H1 (cell line): ENCODE measurements at regions not wholly inside any gene's neighbourhood (a gene's known extent, or its start where the extent isn't known, plus 50 kb on each side); places are given as distances from the start of the nearest gene placed in this dataset.

Experiments used
- CTCF ChIP-seq, 3 experiments: IDR thresholded peaks; 1 replicate in 2 of 3; 2 replicates in 1 of 3; pipeline versions ENCODE4 v1.5.1 to v1.6.1; 2011; ENCODE audit warnings: low read length in 3 of 3, mild to moderate bottlenecking in 3 of 3, inconsistent platforms in 2 of 3, low read depth in 1 of 3, moderate library complexity in 1 of 3; ENCODE audit not compliant: insufficient read depth in 1 of 3; ENCODE audit errors: control extremely low read depth in 1 of 3
- EP300 ChIP-seq, 2 experiments: IDR thresholded peaks; 1 replicate in 1 of 2; 2 replicates in 1 of 2; pipeline ENCODE4 v1.6.1; 2011 to 2012; ENCODE audit warnings: low read depth in 2 of 2, low read length in 2 of 2, mild to moderate bottlenecking in 2 of 2, borderline replicate concordance in 1 of 2, inconsistent platforms in 1 of 2, moderate library complexity in 1 of 2
- EZH2 ChIP-seq: fragments of 200-600 bp; sonication (generic); IDR thresholded peaks from 2 replicates; pipeline ENCODE4 v1.7.1; 2012; ENCODE audit warnings: low read depth, mild to moderate bottlenecking, moderate library complexity, low read length, inconsistent platforms; ENCODE audit not compliant: severe bottlenecking
- GABPA ChIP-seq: IDR thresholded peaks from 2 replicates; pipeline ENCODE4 v1.6.1; 2011; ENCODE audit warnings: mild to moderate bottlenecking, low read length, moderate library complexity, borderline replicate concordance; ENCODE audit not compliant: insufficient read depth
- KDM1A ChIP-seq: fragments of 200-600, 300-600 bp; sonication (generic); IDR thresholded peaks from 2 replicates; pipeline ENCODE4 v1.7.1; 2016; ENCODE audit warnings: mild to moderate bottlenecking, low read length, borderline replicate concordance
- POLR2A ChIP-seq, 2 experiments: IDR thresholded peaks; 1 replicate in 1 of 2; 2 replicates in 1 of 2; pipeline ENCODE4 v1.6.1; 2011; ENCODE audit warnings: low read depth in 2 of 2, low read length in 2 of 2, mild to moderate bottlenecking in 2 of 2; ENCODE audit errors: control extremely low read depth in 1 of 2
- POLR2AphosphoS5 ChIP-seq: IDR thresholded peaks from 2 replicates; pipeline ENCODE4 v1.6.1; 2011; ENCODE audit warnings: low read depth, low read length
- RAD21 ChIP-seq, 2 experiments: IDR thresholded peaks in 1 of 2; conservative IDR thresholded peaks in 1 of 2; 2 replicates each; pipeline ENCODE4 v1.6.1; 2011; ENCODE audit warnings: low read depth in 2 of 2, low read length in 2 of 2, improper control_type of control experiment in 1 of 2, inconsistent platforms in 1 of 2, mild to moderate bottlenecking in 1 of 2, moderate library complexity in 1 of 2
- TAF1 ChIP-seq: IDR thresholded peaks from 2 replicates; pipeline ENCODE4 v1.6.1; 2011; ENCODE audit warnings: mild to moderate bottlenecking, low read depth, low read length
- TF ChIP-seq, protein P1 (sequence below): fragments of 300-600 bp; sonication (generic); IDR thresholded peaks from 2 replicates; pipeline ENCODE4 v1.7.1; 2012; ENCODE audit warnings: low read length, moderate library complexity, mild to moderate bottlenecking, inconsistent platforms; ENCODE audit not compliant: insufficient replicate concordance

- TF ChIP-seq RAD21 (IDR thresholded peaks at IDR 0.05 in 1 of 2, conservative IDR thresholded peaks at IDR 0.05 in 1 of 2; ENCODE audit: low read depth in 2 of 2, low read length in 2 of 2) (no peak), CTCF (IDR thresholded peaks at IDR 0.05; ENCODE audit: control extremely low read depth in 1 of 3, insufficient read depth in 1 of 3, low read depth in 1 of 3, low read length in 3 of 3) (no peak), POLR2A (IDR thresholded peaks at IDR 0.05; ENCODE audit: control extremely low read depth in 1 of 2, low read depth in 2 of 2, low read length in 2 of 2) (no peak), KDM1A (no peak), GABPA (no peak), EZH2 (no peak), POLR2AphosphoS5 (no peak), EP300 (IDR thresholded peaks at IDR 0.05; ENCODE audit: borderline replicate concordance in 1 of 2, low read depth in 2 of 2, low read length in 2 of 2) (no peak), TAF1 (no peak)
- TF ChIP-seq, protein P1, sequence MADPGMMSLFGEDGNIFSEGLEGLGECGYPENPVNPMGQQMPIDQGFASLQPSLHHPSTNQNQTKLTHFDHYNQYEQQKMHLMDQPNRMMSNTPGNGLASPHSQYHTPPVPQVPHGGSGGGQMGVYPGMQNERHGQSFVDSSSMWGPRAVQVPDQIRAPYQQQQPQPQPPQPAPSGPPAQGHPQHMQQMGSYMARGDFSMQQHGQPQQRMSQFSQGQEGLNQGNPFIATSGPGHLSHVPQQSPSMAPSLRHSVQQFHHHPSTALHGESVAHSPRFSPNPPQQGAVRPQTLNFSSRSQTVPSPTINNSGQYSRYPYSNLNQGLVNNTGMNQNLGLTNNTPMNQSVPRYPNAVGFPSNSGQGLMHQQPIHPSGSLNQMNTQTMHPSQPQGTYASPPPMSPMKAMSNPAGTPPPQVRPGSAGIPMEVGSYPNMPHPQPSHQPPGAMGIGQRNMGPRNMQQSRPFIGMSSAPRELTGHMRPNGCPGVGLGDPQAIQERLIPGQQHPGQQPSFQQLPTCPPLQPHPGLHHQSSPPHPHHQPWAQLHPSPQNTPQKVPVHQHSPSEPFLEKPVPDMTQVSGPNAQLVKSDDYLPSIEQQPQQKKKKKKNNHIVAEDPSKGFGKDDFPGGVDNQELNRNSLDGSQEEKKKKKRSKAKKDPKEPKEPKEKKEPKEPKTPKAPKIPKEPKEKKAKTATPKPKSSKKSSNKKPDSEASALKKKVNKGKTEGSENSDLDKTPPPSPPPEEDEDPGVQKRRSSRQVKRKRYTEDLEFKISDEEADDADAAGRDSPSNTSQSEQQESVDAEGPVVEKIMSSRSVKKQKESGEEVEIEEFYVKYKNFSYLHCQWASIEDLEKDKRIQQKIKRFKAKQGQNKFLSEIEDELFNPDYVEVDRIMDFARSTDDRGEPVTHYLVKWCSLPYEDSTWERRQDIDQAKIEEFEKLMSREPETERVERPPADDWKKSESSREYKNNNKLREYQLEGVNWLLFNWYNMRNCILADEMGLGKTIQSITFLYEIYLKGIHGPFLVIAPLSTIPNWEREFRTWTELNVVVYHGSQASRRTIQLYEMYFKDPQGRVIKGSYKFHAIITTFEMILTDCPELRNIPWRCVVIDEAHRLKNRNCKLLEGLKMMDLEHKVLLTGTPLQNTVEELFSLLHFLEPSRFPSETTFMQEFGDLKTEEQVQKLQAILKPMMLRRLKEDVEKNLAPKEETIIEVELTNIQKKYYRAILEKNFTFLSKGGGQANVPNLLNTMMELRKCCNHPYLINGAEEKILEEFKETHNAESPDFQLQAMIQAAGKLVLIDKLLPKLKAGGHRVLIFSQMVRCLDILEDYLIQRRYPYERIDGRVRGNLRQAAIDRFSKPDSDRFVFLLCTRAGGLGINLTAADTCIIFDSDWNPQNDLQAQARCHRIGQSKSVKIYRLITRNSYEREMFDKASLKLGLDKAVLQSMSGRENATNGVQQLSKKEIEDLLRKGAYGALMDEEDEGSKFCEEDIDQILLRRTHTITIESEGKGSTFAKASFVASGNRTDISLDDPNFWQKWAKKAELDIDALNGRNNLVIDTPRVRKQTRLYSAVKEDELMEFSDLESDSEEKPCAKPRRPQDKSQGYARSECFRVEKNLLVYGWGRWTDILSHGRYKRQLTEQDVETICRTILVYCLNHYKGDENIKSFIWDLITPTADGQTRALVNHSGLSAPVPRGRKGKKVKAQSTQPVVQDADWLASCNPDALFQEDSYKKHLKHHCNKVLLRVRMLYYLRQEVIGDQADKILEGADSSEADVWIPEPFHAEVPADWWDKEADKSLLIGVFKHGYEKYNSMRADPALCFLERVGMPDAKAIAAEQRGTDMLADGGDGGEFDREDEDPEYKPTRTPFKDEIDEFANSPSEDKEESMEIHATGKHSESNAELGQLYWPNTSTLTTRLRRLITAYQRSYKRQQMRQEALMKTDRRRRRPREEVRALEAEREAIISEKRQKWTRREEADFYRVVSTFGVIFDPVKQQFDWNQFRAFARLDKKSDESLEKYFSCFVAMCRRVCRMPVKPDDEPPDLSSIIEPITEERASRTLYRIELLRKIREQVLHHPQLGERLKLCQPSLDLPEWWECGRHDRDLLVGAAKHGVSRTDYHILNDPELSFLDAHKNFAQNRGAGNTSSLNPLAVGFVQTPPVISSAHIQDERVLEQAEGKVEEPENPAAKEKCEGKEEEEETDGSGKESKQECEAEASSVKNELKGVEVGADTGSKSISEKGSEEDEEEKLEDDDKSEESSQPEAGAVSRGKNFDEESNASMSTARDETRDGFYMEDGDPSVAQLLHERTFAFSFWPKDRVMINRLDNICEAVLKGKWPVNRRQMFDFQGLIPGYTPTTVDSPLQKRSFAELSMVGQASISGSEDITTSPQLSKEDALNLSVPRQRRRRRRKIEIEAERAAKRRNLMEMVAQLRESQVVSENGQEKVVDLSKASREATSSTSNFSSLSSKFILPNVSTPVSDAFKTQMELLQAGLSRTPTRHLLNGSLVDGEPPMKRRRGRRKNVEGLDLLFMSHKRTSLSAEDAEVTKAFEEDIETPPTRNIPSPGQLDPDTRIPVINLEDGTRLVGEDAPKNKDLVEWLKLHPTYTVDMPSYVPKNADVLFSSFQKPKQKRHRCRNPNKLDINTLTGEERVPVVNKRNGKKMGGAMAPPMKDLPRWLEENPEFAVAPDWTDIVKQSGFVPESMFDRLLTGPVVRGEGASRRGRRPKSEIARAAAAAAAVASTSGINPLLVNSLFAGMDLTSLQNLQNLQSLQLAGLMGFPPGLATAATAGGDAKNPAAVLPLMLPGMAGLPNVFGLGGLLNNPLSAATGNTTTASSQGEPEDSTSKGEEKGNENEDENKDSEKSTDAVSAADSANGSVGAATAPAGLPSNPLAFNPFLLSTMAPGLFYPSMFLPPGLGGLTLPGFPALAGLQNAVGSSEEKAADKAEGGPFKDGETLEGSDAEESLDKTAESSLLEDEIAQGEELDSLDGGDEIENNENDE = no peak
These were observed 77.9 kb upstream of the ALX4 start for GRCh38 chr11:44387825-44388224.
